A549 (cell line): ENCODE measurements at regions not wholly inside any gene's neighbourhood (a gene's known extent, or its start where the extent isn't known, plus 50 kb on each side); places are given as distances from the start of the nearest gene placed in this dataset.
"Not testable (repeated sequence)": the region's sequence is repeated elsewhere in the genome, so short reads cannot be mapped to it uniquely, and the experiment has no call there.

Experiments
- ATAC-seq, 2 experiments: fragments of 200-7000 bp in 1 of 2; fragments of >200 bp in 1 of 2; cut with Nextera tagmentation in 1 of 2; cut with Tn5 transposase in 1 of 2; 3 replicates each; pipeline versions ENCODE4 v1.8.0 to v1.9.1; 2018 to 2020; ENCODE audit warnings: mild to moderate bottlenecking in 1 of 2, moderate library complexity in 1 of 2
- CTCF ChIA-PET: fragments of 300-600 bp; sonication (Branson Sonifier 250); formaldehyde crosslinking; extraction: SDS; loops from one replicate; lab custom pipeline; 2021; ENCODE audit warnings: antibody characterized with exemption, inconsistent platforms; lab: Yijun Ruan, JAX
- POLR2A ChIA-PET: fragments of 350-600 bp; formaldehyde crosslinking; extraction: SDS; loops from one replicate; lab custom pipeline; 2021; ENCODE audit warnings: antibody characterized with exemption, inconsistent platforms; lab: Yijun Ruan, JAX
- DNase-seq, 2 experiments: peaks; one replicate each; pipeline versions ENCODE4 v3.0.0 to v3.0.0-alpha.2; 2011 to 2016; ENCODE audit warnings: low read depth in 1 of 2, low spot score in 1 of 2
- FAIRE-seq: peaks from 2 replicates; lab custom pipeline; 2011; peaks lifted over from hg19 to GRCh38; lab: Jason Lieb, UNC
- H3K27ac ChIP-seq, 2 experiments: fragments of >200 bp; sonication (Bioruptor Twin); formaldehyde crosslinking; 3 replicates each; pipeline ENCODE4 v1.5.1; 2016 to 2017
- H3K4me1 ChIP-seq: fragments of >200 bp; sonication (Bioruptor Twin); formaldehyde crosslinking; 3 replicates; pipeline ENCODE4 v1.6.1; 2016
- H3K4me2 ChIP-seq: fragments of >200 bp; sonication (Bioruptor Twin); formaldehyde crosslinking; 3 replicates; pipeline ENCODE4 v1.6.1; 2016
- H3K4me3 ChIP-seq: fragments of >200 bp; sonication (Bioruptor Twin); formaldehyde crosslinking; 3 replicates; pipeline ENCODE4 v1.5.1; 2016
- H3K9me3 ChIP-seq: fragments of >200 bp; sonication (Bioruptor Twin); formaldehyde crosslinking; 3 replicates; pipeline ENCODE4 v1.6.1; 2016
- BHLHE40 ChIP-seq: IDR thresholded peaks from 2 replicates; pipeline ENCODE4 v1.6.1; 2012; ENCODE audit warnings: low read depth, low read length, inconsistent platforms
- CBX2 ChIP-seq: fragments of 200-600 bp; sonication (generic); IDR thresholded peaks from 2 replicates; pipeline ENCODE4 v1.6.1; 2016; ENCODE audit warnings: low read depth, mild to moderate bottlenecking, borderline replicate concordance
- CHD4 ChIP-seq: fragments of 200-600 bp; sonication (generic); IDR thresholded peaks from 2 replicates; pipeline ENCODE4 v1.6.1; 2016; ENCODE audit warnings: antibody characterized with exemption, mild to moderate bottlenecking, borderline replicate concordance
- FOSB ChIP-seq: fragments of 250-450 bp; sonication (Bioruptor Pico); IDR thresholded peaks from 2 replicates; pipeline ENCODE4 v1.5.0; 2020; ENCODE audit warnings: mild to moderate bottlenecking, moderate library complexity
- FOXS1 ChIP-seq: fragments of 250-450 bp; sonication (Bioruptor Pico); IDR thresholded peaks from 2 replicates; pipeline ENCODE4 v1.5.0; 2020; ENCODE audit warnings: mild to moderate bottlenecking, moderate library complexity
- HDAC2 ChIP-seq: fragments of 200-600 bp; sonication (generic); IDR thresholded peaks from 2 replicates; pipeline ENCODE4 v1.6.1; 2016
- HOXB13 ChIP-seq: fragments of 250-450 bp; sonication (Bioruptor Pico); IDR thresholded peaks from 2 replicates; pipeline ENCODE4 v1.5.0; 2020; ENCODE audit warnings: low read depth, mild to moderate bottlenecking, moderate library complexity
- HOXB5 ChIP-seq: fragments of 250-450 bp; sonication (Bioruptor Pico); IDR thresholded peaks from 2 replicates; pipeline ENCODE4 v1.5.0; 2020; ENCODE audit warnings: mild to moderate bottlenecking, moderate library complexity
- JUNB ChIP-seq: fragments of >200 bp; sonication (Bioruptor Twin); formaldehyde crosslinking; IDR thresholded peaks from 2 replicates; pipeline ENCODE4 v1.6.1; 2016
- NPAS2 ChIP-seq: fragments of 250-450 bp; sonication (Bioruptor Pico); IDR thresholded peaks from 2 replicates; pipeline ENCODE4 v1.8.0; 2022; ENCODE audit warnings: mild to moderate bottlenecking, moderate library complexity, borderline replicate concordance
- RAD21 ChIP-seq, 2 experiments: fragments of >200 bp in 1 of 2; sonication (Bioruptor Twin) in 1 of 2; formaldehyde crosslinking in 1 of 2; IDR thresholded peaks in 1 of 2; conservative IDR thresholded peaks in 1 of 2; 2 replicates in 1 of 2; 3 replicates in 1 of 2; pipeline ENCODE4 v1.6.1; 2012 to 2018; ENCODE audit warnings: inconsistent platforms in 1 of 2
- RFX5 ChIP-seq: fragments of 450-650 bp; IDR thresholded peaks from 2 replicates; pipeline ENCODE4 v1.7.1; 2014; ENCODE audit warnings: antibody characterized with exemption, mild to moderate bottlenecking, moderate library complexity
- SREBF2 ChIP-seq: fragments of 450-650 bp; IDR thresholded peaks from 2 replicates; pipeline ENCODE4 v1.6.1; 2014; ENCODE audit warnings: mild to moderate bottlenecking, moderate library complexity
- TFCP2L1 ChIP-seq: fragments of 250-450 bp; sonication (Bioruptor Pico); IDR thresholded peaks from 2 replicates; pipeline ENCODE4 v1.5.0; 2021; ENCODE audit warnings: mild to moderate bottlenecking
- USF2 ChIP-seq: fragments of 450-650 bp; IDR thresholded peaks from 2 replicates; pipeline ENCODE4 v1.6.1; 2014; ENCODE audit warnings: antibody characterized with exemption
- ZNF302 ChIP-seq: fragments of 250-450 bp; sonication (Bioruptor Pico); IDR thresholded peaks from 2 replicates; pipeline ENCODE4 v1.9.0; 2021; ENCODE audit warnings: inconsistent platforms, mild to moderate bottlenecking, moderate library complexity
- WGBS: methylation state at CpG from one replicate; pipeline ENCODE4 v1.1.6; 2017; ENCODE audit errors: missing lambda C conversion rate; 5-methylcytosine and 5-hydroxymethylcytosine counted together
- TF ChIP-seq, protein P1 (sequence below): fragments of 250-450 bp; sonication (Bioruptor Pico); IDR thresholded peaks from 2 replicates; pipeline ENCODE4 v1.5.0; 2020; ENCODE audit warnings: low read depth, mild to moderate bottlenecking, moderate library complexity
- TF ChIP-seq, protein P2 (sequence below): fragments of 200-600 bp; sonication (generic); IDR thresholded peaks from 2 replicates; pipeline ENCODE4 v1.6.1; 2016; ENCODE audit warnings: antibody characterized with exemption, mild to moderate bottlenecking, moderate library complexity
- TF ChIP-seq, protein P3 (sequence below): IDR thresholded peaks from 2 replicates; pipeline ENCODE4 v1.6.1; 2012
- TF ChIP-seq, protein P4 (sequence below): fragments of >200 bp; sonication (Bioruptor Twin); formaldehyde crosslinking; IDR thresholded peaks from 3 replicates; pipeline ENCODE4 v1.5.1; 2016

DNA sequence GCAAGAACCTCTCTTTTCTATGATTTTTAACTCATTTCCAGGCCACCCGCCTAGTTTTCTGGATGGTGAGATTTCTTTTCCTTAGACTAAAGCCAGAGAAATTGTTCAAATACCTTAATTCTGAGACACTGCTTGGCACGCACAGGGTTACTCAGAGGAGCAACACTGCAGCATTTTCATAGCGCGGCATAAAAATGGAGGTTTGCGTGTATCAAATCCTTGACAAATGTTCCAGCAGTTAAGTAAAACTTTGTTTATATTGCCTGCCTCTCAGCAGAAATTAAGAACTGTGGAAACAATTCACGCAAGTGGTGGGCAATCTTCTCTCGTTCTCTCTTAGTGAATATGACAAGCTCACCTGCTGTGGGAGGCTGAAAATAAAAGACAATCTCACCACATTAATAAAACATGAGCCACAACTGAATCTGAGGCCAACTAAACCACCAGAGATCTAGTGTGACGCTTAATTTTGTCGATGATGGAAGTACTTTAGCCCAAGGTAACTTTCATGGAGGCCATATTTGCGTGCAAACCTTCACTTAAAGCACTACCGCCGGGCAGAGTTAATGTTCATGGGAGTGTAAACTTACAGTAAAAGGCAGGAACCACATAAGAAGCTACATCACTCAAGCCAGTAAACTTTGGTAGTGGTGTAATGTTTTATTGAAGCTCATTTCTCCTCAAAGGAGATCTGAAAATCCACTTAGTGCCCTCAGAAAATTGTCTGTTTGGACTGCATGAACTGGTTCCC, 894.8 kb upstream of the EPHA5 start (continued):
- peak; percentile 64 for TF ChIP-seq HOXB5
- TF ChIP-seq SREBF2 = no peak
- no peak for TF ChIP-seq BHLHE40
- peak; percentile 22 to 25; a peak in 4 of 5 replicates for TF ChIP-seq RAD21 (conservative IDR thresholded peaks at IDR 0.05 in 1 of 2, IDR thresholded peaks at IDR 0.05 in 1 of 2)
- TF ChIP-seq FOSB (CRISPR knock-in tag) = no peak
- peak; percentile 78; the same call in 1 of the 2 replicates for TF ChIP-seq HOXB13 (CRISPR knock-in tag)
- TF ChIP-seq, protein P1, sequence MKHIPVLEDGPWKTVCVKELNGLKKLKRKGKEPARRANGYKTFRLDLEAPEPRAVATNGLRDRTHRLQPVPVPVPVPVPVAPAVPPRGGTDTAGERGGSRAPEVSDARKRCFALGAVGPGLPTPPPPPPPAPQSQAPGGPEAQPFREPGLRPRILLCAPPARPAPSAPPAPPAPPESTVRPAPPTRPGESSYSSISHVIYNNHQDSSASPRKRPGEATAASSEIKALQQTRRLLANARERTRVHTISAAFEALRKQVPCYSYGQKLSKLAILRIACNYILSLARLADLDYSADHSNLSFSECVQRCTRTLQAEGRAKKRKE = no peak
- TF ChIP-seq, all 56 proteins: peak for 11

GRCh38 chr4:66562276-66562806, 892.1 kb upstream of the EPHA5 start:
- no peak overlapping the region for H3K4me3 ChIP-seq
- TF ChIP-seq JUNB (no peak), ZNF302 (CRISPR knock-in tag) (no peak), HDAC2 (no peak), CHD4 (no peak), NPAS2 (CRISPR knock-in tag) (no peak), FOXS1 (CRISPR knock-in tag) (no peak), RFX5 (no peak), RAD21 (conservative IDR thresholded peaks at IDR 0.05 in 1 of 2, IDR thresholded peaks at IDR 0.05 in 1 of 2) (no peak), TFCP2L1 (CRISPR knock-in tag) (no peak), USF2 (no peak), CBX2 (no peak)
- TF ChIP-seq, protein P2, sequence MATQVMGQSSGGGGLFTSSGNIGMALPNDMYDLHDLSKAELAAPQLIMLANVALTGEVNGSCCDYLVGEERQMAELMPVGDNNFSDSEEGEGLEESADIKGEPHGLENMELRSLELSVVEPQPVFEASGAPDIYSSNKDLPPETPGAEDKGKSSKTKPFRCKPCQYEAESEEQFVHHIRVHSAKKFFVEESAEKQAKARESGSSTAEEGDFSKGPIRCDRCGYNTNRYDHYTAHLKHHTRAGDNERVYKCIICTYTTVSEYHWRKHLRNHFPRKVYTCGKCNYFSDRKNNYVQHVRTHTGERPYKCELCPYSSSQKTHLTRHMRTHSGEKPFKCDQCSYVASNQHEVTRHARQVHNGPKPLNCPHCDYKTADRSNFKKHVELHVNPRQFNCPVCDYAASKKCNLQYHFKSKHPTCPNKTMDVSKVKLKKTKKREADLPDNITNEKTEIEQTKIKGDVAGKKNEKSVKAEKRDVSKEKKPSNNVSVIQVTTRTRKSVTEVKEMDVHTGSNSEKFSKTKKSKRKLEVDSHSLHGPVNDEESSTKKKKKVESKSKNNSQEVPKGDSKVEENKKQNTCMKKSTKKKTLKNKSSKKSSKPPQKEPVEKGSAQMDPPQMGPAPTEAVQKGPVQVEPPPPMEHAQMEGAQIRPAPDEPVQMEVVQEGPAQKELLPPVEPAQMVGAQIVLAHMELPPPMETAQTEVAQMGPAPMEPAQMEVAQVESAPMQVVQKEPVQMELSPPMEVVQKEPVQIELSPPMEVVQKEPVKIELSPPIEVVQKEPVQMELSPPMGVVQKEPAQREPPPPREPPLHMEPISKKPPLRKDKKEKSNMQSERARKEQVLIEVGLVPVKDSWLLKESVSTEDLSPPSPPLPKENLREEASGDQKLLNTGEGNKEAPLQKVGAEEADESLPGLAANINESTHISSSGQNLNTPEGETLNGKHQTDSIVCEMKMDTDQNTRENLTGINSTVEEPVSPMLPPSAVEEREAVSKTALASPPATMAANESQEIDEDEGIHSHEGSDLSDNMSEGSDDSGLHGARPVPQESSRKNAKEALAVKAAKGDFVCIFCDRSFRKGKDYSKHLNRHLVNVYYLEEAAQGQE = no peak
- TF ChIP-seq, protein P3, sequence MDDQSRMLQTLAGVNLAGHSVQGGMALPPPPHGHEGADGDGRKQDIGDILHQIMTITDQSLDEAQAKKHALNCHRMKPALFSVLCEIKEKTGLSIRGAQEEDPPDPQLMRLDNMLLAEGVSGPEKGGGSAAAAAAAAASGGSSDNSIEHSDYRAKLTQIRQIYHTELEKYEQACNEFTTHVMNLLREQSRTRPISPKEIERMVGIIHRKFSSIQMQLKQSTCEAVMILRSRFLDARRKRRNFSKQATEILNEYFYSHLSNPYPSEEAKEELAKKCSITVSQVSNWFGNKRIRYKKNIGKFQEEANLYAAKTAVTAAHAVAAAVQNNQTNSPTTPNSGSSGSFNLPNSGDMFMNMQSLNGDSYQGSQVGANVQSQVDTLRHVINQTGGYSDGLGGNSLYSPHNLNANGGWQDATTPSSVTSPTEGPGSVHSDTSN = no peak
- TF ChIP-seq, protein P4, sequence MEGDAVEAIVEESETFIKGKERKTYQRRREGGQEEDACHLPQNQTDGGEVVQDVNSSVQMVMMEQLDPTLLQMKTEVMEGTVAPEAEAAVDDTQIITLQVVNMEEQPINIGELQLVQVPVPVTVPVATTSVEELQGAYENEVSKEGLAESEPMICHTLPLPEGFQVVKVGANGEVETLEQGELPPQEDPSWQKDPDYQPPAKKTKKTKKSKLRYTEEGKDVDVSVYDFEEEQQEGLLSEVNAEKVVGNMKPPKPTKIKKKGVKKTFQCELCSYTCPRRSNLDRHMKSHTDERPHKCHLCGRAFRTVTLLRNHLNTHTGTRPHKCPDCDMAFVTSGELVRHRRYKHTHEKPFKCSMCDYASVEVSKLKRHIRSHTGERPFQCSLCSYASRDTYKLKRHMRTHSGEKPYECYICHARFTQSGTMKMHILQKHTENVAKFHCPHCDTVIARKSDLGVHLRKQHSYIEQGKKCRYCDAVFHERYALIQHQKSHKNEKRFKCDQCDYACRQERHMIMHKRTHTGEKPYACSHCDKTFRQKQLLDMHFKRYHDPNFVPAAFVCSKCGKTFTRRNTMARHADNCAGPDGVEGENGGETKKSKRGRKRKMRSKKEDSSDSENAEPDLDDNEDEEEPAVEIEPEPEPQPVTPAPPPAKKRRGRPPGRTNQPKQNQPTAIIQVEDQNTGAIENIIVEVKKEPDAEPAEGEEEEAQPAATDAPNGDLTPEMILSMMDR = no peak
- TF ChIP-seq, protein P1 = no peak
- ChIA-PET CTCF (no interaction called here), POLR2A (no interaction called here)
- H3K9me3 ChIP-seq = no peaks in the 10 kb centered on the region
- H3K4me1 ChIP-seq = peaks cover 27% of the 10 kb centered on the region
- ATAC-seq = no peak
- peak overlapping the region in 1 of 2 experiments; percentile 84; a peak in 4 of 6 replicates for H3K27ac ChIP-seq
- FAIRE-seq = no peak
- H3K4me2 ChIP-seq = no peak overlapping the region
- DNase-seq = no peak

DNA sequence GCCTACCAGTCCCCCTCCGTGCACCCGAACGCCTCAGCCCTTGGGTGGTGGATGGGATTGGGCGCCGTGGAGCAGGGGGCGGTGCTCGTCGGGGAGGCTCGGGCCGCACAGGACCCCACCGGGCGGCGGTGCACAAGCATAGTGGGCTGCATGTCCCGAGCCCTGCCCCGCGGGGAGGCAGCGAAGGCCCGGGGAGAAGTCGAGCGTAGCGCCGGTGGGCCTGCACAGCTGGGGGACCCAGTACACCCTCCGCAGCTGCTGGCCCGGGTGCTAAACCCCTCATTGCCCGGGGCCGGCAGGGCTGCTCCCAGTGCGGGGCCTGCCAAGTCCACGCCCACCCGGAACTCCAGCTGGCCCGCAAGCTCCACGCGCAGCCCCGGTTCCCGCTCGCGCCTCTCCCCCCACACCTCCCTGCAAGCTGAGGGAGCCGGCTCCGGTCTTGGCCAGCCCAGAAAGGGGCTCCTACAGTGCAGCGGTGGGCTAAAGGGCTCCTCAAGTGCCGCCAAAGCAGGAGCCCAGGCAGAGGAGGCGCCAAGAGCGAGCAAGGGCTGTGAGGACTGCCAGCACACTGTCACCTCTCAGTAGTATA, 891.3 kb upstream of the EPHA5 start:
- Histone ChIP-seq H3K27ac (peak overlapping the region in 1 of 2 experiments; percentile 68; a peak in 3 of 6 replicates), H3K4me1 (peaks cover 19% of the 10 kb centered on the region)
- H3K9me3 ChIP-seq, ATAC-seq, DNase-seq, H3K4me2 ChIP-seq, CTCF ChIA-PET, FAIRE-seq, POLR2A ChIA-PET, H3K4me3 ChIP-seq: not testable (repeated sequence)
- WGBS = 97% methylated on average over 6 of the region's 42 CpGs
